T-helper 1 cell treated with Interleukin-12 subunit alpha and Interleukin-12 subunit beta and Interleukin-4 antibody, amounts not matched to agents 30 ng/mL and 1 ng/mL, for 36 hours (primary cell): ENCODE measurements at regions not wholly inside any gene's neighbourhood (a gene's known extent, or its start where the extent isn't known, plus 50 kb on each side); places are given as distances from the start of the nearest gene placed in this dataset.

Experiments
- intact Hi-C: fragments of 100-400 bp; cut with micrococcal nuclease; formaldehyde crosslinking; loops from one replicate; pipeline ENCODE4 v1.15.1; 2024

DNA sequence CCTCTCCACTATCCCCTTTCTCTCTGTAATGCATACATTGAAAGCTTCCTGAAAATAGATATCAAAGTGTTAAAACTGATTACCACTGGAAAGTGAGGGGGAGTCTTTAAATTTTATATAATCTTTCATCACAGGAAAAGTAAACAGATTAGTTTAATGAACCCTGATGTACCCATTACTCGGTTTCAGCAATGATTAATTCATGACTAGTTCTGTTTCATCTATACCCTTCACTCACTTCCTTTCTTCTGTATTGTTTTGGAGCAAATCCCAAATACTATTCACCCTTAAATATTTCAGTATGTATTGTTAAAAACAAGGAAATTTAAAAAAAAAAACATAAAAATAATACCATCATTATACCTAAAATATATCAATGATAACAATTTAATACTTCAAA lies 67.3 kb upstream of the TMCC3 start:
- intact Hi-C loops: no loop called here

DNA sequence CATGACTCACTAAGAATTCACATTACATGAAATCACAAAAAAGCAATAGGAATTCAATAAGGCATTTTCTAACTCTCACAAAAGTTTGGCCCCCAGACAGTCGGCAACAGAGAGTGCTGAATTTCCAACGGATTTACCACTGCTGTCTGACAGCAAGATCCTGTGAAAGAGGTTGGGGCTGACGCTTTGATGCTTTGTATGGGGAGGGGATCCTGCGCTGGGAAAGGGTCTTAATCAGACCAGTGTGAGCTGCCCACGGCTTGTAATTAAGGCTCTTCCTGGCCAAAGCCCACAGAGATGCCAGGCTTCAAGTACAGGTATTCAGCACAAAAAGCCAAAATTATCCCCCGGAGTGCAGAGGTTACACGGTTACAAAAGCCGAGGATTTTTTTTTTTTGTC lies 66.8 kb upstream of the TMCC3 start:
- intact Hi-C loops: no loop called here

GRCh38 chr12:94716339-94716738 lies 66.0 kb upstream of the TMCC3 start:
- intact Hi-C loops: no loop called here

DNA sequence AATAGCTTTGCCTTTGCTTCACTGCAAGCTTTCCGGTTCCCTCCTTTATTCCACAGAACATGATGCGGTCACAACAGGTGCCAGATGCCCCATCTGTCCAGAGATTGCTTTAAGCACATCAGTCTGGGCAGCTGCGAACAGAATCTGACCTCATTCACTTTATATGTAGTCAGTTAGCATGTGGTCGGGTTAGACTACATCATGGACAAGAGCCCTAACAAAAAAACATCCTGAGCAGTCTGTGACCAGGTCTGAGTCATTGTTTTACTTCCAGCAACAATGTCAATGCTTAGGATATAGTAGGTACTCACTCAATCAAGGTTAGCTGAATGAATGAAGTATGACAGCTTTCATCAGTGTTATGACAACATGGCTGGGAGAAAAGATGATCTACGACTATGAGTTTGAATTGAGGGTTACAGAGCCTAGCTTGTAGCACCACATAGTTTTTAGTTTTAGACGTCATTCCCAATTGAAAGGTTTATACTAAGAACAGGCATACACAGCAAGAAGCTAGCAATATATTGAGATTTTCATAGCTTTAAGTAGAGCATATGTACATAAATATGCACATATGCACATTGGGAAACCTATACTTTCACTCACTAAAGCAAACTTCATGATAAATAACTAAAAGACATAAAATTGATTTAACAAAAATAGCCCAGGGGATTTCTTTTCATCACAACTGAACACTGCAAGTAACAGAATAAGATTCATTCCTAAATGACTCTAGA lies 64.2 kb upstream of the TMCC3 start:
- intact Hi-C loops: no loop called here

DNA sequence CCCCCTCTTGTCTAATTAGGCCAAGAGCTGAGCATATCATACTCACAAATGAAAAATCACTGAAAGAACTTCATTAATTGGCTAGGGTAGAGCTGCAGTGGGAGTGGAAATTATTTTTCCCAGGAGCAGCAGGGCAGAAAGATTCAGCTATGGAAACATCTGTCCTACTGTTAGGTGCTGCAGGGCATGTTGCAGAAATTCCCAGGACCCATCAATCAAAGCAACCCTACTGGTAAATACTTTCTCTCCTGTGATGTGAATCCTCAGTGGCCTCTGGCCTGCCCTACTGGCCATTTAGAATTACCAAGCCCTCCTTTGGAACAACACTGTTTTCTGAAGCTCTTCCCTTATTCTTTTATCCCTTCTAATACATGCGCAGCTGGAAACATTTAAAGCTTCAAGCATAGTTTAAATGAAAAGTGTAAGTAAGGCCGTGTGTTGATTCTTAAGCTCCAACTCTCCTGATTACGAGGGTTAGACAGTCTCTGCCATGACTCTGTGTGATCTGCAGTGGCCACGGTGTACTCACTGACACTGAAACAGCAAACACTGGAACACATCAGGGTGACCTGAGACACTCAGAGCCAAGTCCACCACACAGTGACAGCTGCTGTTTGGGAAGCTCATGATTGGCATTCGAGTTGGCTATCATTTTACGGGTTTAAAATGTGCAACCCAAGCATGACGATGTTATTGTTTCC lies 62.6 kb upstream of the TMCC3 start:
- intact Hi-C loops: no loop called here

- intact Hi-C loops: loop anchor here (1.0 kb wide), 2 partner anchors 269 to 362 kb away; partner anchors contain the start of gene NR2C1
Observed at GRCh38 chr12:94710933-94711332, 60.6 kb upstream of the TMCC3 start.

GRCh38 chr12:94707892-94708291 lies 57.5 kb upstream of the TMCC3 start:
- intact Hi-C loops: no loop called here

- intact Hi-C loops: no loop called here
Observed at GRCh38 chr12:94707036-94707435, 56.7 kb upstream of the TMCC3 start.

DNA sequence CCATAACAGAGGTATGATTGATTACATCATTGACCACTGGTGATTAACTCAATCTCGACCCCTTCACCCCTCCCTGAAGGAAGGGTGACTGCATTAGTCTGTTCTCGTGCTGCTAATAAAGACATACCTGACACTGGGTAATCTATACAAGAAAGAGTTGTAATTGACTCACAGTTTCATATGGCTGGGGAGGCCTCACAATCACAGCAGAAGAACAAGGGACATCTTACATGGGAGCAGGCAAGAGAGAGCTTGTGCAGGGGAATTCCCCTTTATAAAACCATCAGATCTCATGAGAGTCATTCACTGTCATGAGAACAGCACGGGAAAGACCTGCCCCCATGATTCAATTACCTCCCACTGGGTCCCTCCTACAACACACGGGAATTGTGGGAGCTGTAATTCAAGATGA lies 55.9 kb upstream of the TMCC3 start:
- intact Hi-C loops: no loop called here

- intact Hi-C loops: no loop called here
Observed at GRCh38 chr12:94705676-94706075, 55.3 kb upstream of the TMCC3 start.

- intact Hi-C loops: no loop called here
Observed at GRCh38 chr12:94704452-94705306, 54.3 kb upstream of the TMCC3 start.

DNA sequence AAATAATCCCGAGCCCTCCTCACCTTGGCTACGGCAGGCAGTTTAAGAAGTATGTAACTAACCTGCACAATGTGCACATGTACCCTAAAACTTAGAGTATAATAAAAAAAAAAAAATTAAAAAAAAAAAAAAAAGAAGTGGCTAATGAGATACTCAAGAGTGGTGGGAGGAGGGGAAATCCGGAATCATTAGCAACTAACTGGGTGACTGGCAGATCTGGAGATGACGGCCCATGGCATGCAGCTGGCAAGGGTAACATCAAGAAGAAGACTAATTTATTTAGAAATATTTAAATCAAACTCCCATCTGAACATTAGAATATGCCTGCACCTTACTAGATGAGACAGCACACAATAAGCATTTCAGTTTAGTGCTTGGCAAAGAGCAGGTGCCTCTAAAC lies 52.3 kb upstream of the TMCC3 start:
- intact Hi-C loops: no loop called here

DNA sequence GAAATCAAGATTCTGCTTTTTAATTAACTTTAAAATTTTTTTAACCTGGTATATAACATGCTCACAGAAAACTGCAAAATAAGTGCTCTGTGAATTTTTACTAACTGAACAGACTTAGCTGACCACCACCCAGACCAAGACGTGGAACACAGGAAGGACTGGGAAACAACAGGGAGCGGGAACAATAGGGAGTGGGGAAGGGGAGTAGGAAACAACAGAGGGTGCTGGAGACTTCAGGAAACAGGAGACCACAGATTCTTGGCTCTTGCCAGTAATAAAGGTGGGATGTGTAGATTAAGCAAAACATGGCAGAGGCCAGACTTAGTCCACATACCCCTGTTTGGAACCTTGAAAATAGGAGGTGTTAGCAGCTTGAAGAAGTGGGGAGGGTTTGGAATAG lies 51.4 kb upstream of the TMCC3 start:
- intact Hi-C loops: no loop called here

DNA sequence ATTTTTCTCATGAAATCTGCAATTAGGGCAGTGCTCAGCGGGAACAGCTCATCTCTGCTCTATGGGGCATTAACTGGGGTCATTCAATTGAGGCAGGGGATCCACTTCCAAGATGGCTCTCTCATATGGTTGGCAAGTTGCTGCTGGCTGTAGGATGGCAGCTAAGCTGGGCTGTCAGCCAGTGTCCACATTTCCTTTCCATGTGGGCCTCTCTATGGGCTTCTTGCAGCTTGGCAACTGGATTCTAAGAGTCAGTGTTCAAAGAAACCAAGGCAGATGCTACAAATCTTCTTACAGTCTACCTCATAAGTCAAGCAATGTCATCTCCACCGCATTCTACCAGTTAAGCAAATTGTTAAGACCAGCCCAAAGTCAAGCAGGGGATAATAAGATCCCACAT lies 50.3 kb upstream of the TMCC3 start:
- intact Hi-C loops: no loop called here
